HL-60 (cell line): ENCODE measurements at regions not wholly inside any gene's neighbourhood (a gene's known extent, or its start where the extent isn't known, plus 50 kb on each side); places are given as distances from the start of the nearest gene placed in this dataset.
"Not testable (repeated sequence)": the region's sequence is repeated elsewhere in the genome, so short reads cannot be mapped to it uniquely, and the experiment has no call there.

Experiments used
- DNase-seq, 2 experiments: peaks; one replicate each; pipeline ENCODE4 v3.0.0-alpha.2; 2010 to 2020; ENCODE audit warnings: low read depth in 1 of 2, low spot score in 1 of 2
- H3K27ac ChIP-seq: fragments of 250-450 bp; sonication (Bioruptor Pico); replicated peaks from 2 replicates; pipeline ENCODE4 v1.5.1; 2020; ENCODE audit warnings: mild to moderate bottlenecking, moderate library complexity
- H3K27me3 ChIP-seq: fragments of 250-450 bp; sonication (Bioruptor Pico); 2 replicates; pipeline ENCODE4 v1.5.1; 2021; ENCODE audit warnings: mild to moderate bottlenecking, moderate library complexity; ENCODE audit not compliant: insufficient read depth, poor library complexity, severe bottlenecking
- H3K4me3 ChIP-seq: replicated peaks from 2 replicates; pipeline ENCODE4 v1.5.1; 2011; ENCODE audit warnings: mild to moderate bottlenecking, control low read depth, low read length; ENCODE audit not compliant: insufficient read depth
- CTCF ChIP-seq: IDR thresholded peaks from one replicate; pipeline ENCODE4 v1.5.1; 2011; ENCODE audit warnings: low read length, control low read depth, inconsistent platforms; ENCODE audit not compliant: insufficient read depth
- GABPA ChIP-seq: IDR thresholded peaks from 2 replicates; pipeline ENCODE4 v1.6.1; 2012; ENCODE audit warnings: low read depth
- POLR2AphosphoS5 ChIP-seq: IDR thresholded peaks from 2 replicates; pipeline ENCODE4 v1.6.1; 2012; ENCODE audit warnings: low read depth
- REST ChIP-seq: IDR thresholded peaks from 2 replicates; pipeline ENCODE4 v1.6.1; 2012; ENCODE audit warnings: low read depth; ENCODE audit not compliant: insufficient replicate concordance
- SPI1 ChIP-seq: IDR thresholded peaks from 2 replicates; pipeline ENCODE4 v1.6.1; 2012; ENCODE audit warnings: low read depth, mild to moderate bottlenecking, borderline replicate concordance

- Histone ChIP-seq H3K4me3 (no peak overlapping the region), H3K27ac (no peak overlapping the region), H3K27me3 (no peaks in the 10 kb centered on the region)
- DNase-seq, result no peak
- TF ChIP-seq POLR2AphosphoS5, result no peak
- TF ChIP-seq CTCF, result no peak
- no peak for TF ChIP-seq SPI1
- TF ChIP-seq REST, result no peak
- TF ChIP-seq GABPA, result no peak
These were observed 172.3 kb downstream of the TGFB2 start for GRCh38 chr1:218517459-218517858.

- TF ChIP-seq SPI1 (no peak), CTCF (no peak), GABPA (no peak), POLR2AphosphoS5 (no peak), REST (no peak)
- Histone ChIP-seq H3K27ac (no peak overlapping the region), H3K27me3 (no peaks in the 10 kb centered on the region), H3K4me3 (no peak overlapping the region)
- no peak for DNase-seq
These were observed 173.1 kb downstream of the TGFB2 start for GRCh38 chr1:218518216-218518740.

GRCh38 chr1:218520646-218521045 lies 175.5 kb downstream of the TGFB2 start:
- not testable (repeated sequence) for H3K4me3 ChIP-seq, H3K27ac ChIP-seq, H3K27me3 ChIP-seq, DNase-seq

GRCh38 chr1:218521414-218522169 lies 176.5 kb downstream of the TGFB2 start:
- TF ChIP-seq GABPA (no peak), CTCF (peak; percentile 49)
- peak; percentile 13 to 28 for DNase-seq
- H3K27me3 ChIP-seq, result no peaks in the 10 kb centered on the region
- H3K27ac ChIP-seq, result no peak overlapping the region
- H3K4me3 ChIP-seq, result no peak overlapping the region
